Activated naive CD4-positive, alpha-beta T cell treated with anti-CD3 and anti-CD28 coated beads for 36 hours (primary cell): ENCODE measurements at regions not wholly inside any gene's neighbourhood (a gene's known extent, or its start where the extent isn't known, plus 50 kb on each side); places are given as distances from the start of the nearest gene placed in this dataset.

Experiments
- CTCF ChIA-PET: fragments of 350-600 bp; sonication (Branson Sonifier 250); formaldehyde crosslinking; loops from one replicate; lab custom pipeline; 2021; ENCODE audit warnings: antibody characterized with exemption; lab: Charles Lee
- DNase-seq: peaks from one replicate; pipeline ENCODE4 v3.0.0-alpha.2; 2020
- H3K27ac Mint-ChIP-seq: one replicate; pipeline ENCODE4 v1.8.0; 2021; ENCODE audit warnings: mild to moderate bottlenecking, mixed read lengths
- H3K27me3 Mint-ChIP-seq: one replicate; pipeline ENCODE4 v1.8.0; 2021; ENCODE audit warnings: low read depth, mixed read lengths
- H3K36me3 Mint-ChIP-seq: one replicate; pipeline ENCODE4 v1.8.0; 2021; ENCODE audit warnings: low read depth, mixed read lengths
- H3K4me1 Mint-ChIP-seq: one replicate; pipeline ENCODE4 v1.8.0; 2021; ENCODE audit warnings: low read depth, mixed read lengths
- H3K4me3 Mint-ChIP-seq: one replicate; pipeline ENCODE4 v1.8.0; 2021; ENCODE audit warnings: mild to moderate bottlenecking, moderate library complexity, mixed read lengths
- H3K9me3 Mint-ChIP-seq: one replicate; pipeline ENCODE4 v1.8.0; 2021; ENCODE audit warnings: mixed read lengths
- intact Hi-C: fragments of 100-400 bp; cut with micrococcal nuclease; formaldehyde crosslinking; loops from one replicate; pipeline ENCODE4 v1.15.1; 2023

GRCh38 chr9:73348471-73348870, 196.8 kb downstream of the ANXA1 start:
- H3K4me1 Mint-ChIP-seq, result no peaks in the 10 kb centered on the region
- DNase-seq, result no peak
- CTCF ChIA-PET, result no interaction called here
- H3K27me3 Mint-ChIP-seq, result no peaks in the 10 kb centered on the region
- H3K4me3 Mint-ChIP-seq, result no peak overlapping the region
- H3K27ac Mint-ChIP-seq, result no peak overlapping the region
- intact Hi-C loops, result no loop called here
- no peaks in the 10 kb centered on the region for H3K9me3 Mint-ChIP-seq
- H3K36me3 Mint-ChIP-seq, result no peaks in the 10 kb centered on the region

DNA sequence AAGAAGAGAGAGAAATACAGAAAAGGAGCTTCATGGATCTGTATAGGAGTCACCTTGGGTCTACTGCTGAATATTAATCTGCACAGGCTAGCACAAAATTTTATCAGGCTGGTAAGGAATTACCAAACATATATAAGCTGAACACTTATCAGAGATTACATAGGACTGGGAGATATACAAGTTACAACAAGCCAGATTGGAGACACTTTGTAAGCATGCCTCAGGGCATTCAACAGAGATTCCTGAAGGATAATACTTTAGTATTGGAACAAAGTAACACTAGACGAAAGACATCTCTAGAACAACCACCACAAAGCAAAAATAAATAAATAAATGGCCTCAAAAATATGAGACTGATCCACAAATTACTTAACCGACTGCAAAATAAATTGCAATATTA, 197.8 kb downstream of the ANXA1 start:
- H3K9me3 Mint-ChIP-seq, result no peaks in the 10 kb centered on the region
- DNase-seq, result no peak
- H3K4me1 Mint-ChIP-seq, result no peaks in the 10 kb centered on the region
- no peak overlapping the region for H3K4me3 Mint-ChIP-seq
- H3K36me3 Mint-ChIP-seq, result no peaks in the 10 kb centered on the region
- CTCF ChIA-PET, result interaction anchor here (0.7 kb wide), 1 partner anchor 109 kb away, joined by 3 read pairs; no protein-coding TSS in a partner anchor
- no peaks in the 10 kb centered on the region for H3K27me3 Mint-ChIP-seq
- H3K27ac Mint-ChIP-seq, result no peak overlapping the region
- intact Hi-C loops, result no loop called here

DNA sequence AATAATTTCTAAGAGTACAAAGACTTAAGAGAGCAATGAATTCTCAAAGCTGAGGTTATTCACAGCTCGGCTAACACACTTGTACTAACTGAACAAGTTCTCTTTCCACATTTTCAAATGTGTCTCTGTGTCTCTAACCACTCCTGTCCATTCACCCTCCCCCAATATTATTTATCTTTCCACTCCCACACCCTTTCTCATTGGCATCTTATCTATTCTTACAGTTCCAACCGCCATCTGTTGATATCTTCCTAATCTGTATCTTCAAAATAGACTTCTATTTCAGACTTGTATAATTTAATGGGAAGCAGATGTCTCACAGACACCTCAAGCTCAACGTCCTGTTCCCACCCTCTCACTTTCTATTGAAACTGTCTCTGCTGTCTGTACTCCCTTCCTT, 205.9 kb downstream of the ANXA1 start:
- Mint-ChIP-seq H3K9me3 (no peaks in the 10 kb centered on the region), H3K27me3 (no peaks in the 10 kb centered on the region), H3K4me3 (no peak overlapping the region), H3K4me1 (no peaks in the 10 kb centered on the region), H3K36me3 (no peaks in the 10 kb centered on the region), H3K27ac (no peak overlapping the region)
- no peak for DNase-seq
- intact Hi-C loops, result no loop called here
- CTCF ChIA-PET, result no interaction called here

DNA sequence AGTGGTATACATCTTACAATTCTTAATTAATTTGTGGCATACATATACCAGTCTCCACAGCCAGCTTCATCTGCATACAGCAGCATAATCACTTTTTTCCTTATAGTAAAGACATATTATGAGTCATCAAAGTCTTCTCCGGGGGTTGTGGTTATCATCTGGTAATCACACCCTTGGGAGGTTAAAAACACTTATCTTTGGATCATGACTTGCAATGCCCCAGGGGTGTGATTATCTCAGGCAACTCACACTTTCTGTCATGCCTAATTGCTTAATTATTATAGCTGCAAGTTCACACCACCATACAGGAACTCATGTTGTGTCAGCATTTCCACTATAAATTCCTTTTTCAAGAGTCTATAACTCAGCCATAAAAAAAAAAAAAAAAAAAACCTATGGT, 218.4 kb downstream of the ANXA1 start:
- Mint-ChIP-seq H3K4me1 (no peaks in the 10 kb centered on the region), H3K36me3 (no peaks in the 10 kb centered on the region), H3K4me3 (no peak overlapping the region), H3K9me3 (no peaks in the 10 kb centered on the region), H3K27me3 (no peaks in the 10 kb centered on the region), H3K27ac (no peak overlapping the region)
- CTCF ChIA-PET, result interaction anchor here (1.3 kb wide), 1 partner anchor 169 kb away, joined by 3 read pairs; no protein-coding TSS in a partner anchor
- intact Hi-C loops, result no loop called here
- DNase-seq, result no peak

GRCh38 chr9:73371801-73372200, 220.1 kb downstream of the ANXA1 start:
- Mint-ChIP-seq H3K9me3 (no peaks in the 10 kb centered on the region), H3K27me3 (no peaks in the 10 kb centered on the region), H3K4me1 (no peaks in the 10 kb centered on the region), H3K36me3 (no peaks in the 10 kb centered on the region), H3K27ac (no peak overlapping the region), H3K4me3 (no peak overlapping the region)
- intact Hi-C loops, result no loop called here
- DNase-seq, result no peak
- CTCF ChIA-PET, result no interaction called here

DNA sequence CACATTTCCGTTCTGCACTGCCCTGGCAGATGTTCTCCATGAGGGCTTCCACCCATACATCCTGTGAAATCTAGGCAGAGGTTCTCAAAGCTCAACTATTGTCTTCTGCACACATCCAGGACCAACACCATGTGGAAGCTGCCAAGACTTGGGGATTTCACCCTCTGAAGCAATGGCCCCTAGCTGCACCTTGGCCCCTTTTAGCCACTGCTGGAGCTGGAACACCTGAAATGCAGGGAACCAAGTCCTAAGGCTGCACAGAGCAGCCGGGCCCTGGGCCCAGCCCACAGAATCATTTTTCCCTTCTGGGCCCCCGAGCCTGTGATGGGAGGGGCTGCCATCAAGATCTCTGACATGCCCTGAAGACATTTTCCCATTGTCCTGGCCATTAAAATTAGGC, 228.7 kb downstream of the ANXA1 start:
- Mint-ChIP-seq H3K36me3 (no peaks in the 10 kb centered on the region), H3K9me3 (peaks cover 4% of the 10 kb centered on the region), H3K27me3 (no peaks in the 10 kb centered on the region), H3K27ac (no peak overlapping the region), H3K4me3 (no peak overlapping the region), H3K4me1 (no peaks in the 10 kb centered on the region)
- intact Hi-C loops, result no loop called here
- no peak for DNase-seq
- CTCF ChIA-PET, result no interaction called here

DNA sequence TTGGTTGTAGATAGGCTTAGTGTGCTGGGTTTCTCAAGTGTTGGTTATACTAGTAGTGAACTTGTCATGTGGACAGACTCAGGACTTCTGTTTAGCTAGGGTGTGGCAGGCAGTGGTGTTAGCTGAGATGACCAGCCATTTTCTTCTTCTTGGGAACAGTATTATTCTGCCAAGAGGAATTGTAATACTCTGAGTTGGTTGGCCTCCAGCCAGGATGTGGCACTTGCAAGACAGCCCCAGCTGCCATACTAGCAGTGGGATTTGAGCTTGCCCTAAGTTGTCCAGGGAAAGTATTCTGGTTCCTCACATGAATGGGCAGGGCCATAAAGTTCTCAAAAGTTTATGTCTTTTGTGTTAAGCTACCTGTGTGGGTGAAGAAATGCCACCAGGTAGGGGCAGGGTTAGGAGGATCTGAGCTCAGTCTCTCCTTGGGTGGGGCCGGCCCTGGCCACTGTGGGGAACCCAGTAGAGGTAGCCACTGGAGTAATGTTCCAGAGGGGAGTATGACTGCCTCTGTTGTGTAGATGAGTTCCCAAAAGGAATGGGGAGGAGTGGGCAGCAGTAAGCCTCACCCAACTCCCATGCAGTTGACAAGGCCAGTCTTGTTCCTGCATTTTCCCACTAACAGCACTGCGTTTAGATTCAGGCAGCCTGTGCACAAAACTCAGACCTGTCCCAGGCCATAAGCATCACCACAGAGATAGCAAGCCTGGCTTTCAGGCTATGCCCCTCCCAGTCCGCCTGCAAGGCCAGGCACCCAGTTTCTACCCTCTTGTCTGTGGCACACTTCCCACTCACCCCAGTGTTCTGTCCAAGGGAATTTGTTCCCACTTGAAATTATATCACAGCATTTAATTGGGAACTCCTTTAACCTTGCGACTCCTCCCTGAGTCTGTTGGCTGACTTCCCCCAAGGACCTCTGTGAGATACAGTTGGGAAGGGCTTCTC, 250.7 kb downstream of the ANXA1 start:
- H3K4me3 Mint-ChIP-seq, result no peak overlapping the region
- no peaks in the 10 kb centered on the region for H3K36me3 Mint-ChIP-seq
- no peaks in the 10 kb centered on the region for H3K4me1 Mint-ChIP-seq
- H3K27me3 Mint-ChIP-seq, result peaks cover 2% of the 10 kb centered on the region
- intact Hi-C loops, result no loop called here
- H3K27ac Mint-ChIP-seq, result no peak overlapping the region
- CTCF ChIA-PET, result no interaction called here
- no peak for DNase-seq
- H3K9me3 Mint-ChIP-seq, result peaks cover 3% of the 10 kb centered on the region

GRCh38 chr9:73411494-73411893, 259.8 kb downstream of the ANXA1 start:
- intact Hi-C loops, result no loop called here
- Mint-ChIP-seq H3K9me3 (peaks cover 3% of the 10 kb centered on the region), H3K27me3 (no peaks in the 10 kb centered on the region)

DNA sequence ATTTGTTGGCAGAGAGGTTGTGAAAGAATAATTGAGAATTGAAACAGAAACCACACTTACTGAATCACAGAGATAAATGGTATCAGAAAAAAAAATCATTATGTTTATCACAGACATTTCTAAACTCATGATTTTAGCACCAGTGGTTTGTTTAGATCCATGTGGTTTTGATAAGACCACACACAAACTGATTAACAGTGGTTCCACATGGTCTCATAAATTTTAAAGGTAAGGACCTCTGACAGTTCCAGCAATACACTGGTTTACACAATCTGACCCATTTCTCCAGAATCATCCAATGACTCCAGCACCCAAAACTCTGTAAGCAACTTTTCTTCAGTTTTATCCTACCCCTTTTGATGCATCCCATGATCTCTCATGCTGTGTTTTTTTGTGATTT, 261.2 kb downstream of the ANXA1 start:
- H3K27ac Mint-ChIP-seq, result no peak overlapping the region

More at GRCh38 chr9:73411494-73411893, 259.8 kb downstream of the ANXA1 start:
- no peaks in the 10 kb centered on the region for H3K4me1 Mint-ChIP-seq
- no peak overlapping the region for H3K4me3 Mint-ChIP-seq
- no peak for DNase-seq
- H3K36me3 Mint-ChIP-seq, result no peaks in the 10 kb centered on the region
- CTCF ChIA-PET, result interaction anchor here (0.7 kb wide), 1 partner anchor 1062 kb away, joined by 3 read pairs; no protein-coding TSS in a partner anchor
- no peak overlapping the region for H3K27ac Mint-ChIP-seq

DNA sequence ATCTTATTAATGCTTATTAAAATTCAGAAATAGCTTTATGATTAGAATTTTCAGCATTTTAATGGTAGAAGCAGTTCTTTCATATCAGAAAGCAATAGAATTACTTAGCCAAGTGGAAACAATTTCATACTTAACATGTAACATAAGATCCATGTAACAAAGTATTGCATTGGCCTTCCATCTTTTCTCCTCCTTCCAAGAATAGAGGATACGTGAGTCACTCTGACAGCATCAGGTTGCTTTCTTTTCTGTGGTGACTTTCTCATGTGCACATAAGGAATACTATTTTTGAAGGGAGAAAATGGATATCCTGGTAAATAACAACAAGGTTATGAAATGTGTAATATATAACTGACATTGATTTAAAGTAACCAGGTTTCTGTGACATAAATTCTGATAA, 272.2 kb downstream of the ANXA1 start:
- no peak overlapping the region for H3K27ac Mint-ChIP-seq
- intact Hi-C loops, result no loop called here
- H3K4me3 Mint-ChIP-seq, result no peak overlapping the region
- no peaks in the 10 kb centered on the region for H3K36me3 Mint-ChIP-seq
- no peaks in the 10 kb centered on the region for H3K4me1 Mint-ChIP-seq
- H3K9me3 Mint-ChIP-seq, result peaks cover 2% of the 10 kb centered on the region
- no peaks in the 10 kb centered on the region for H3K27me3 Mint-ChIP-seq
- DNase-seq, result no peak
- CTCF ChIA-PET, result no interaction called here

More for the DNA sequence above, 261.2 kb downstream of the ANXA1 start:
- peaks cover 3% of the 10 kb centered on the region for H3K9me3 Mint-ChIP-seq
- no peaks in the 10 kb centered on the region for H3K27me3 Mint-ChIP-seq
- no peak overlapping the region for H3K4me3 Mint-ChIP-seq
- CTCF ChIA-PET, result no interaction called here
- no peak for DNase-seq
- H3K4me1 Mint-ChIP-seq, result no peaks in the 10 kb centered on the region
- intact Hi-C loops, result no loop called here
- H3K36me3 Mint-ChIP-seq, result no peaks in the 10 kb centered on the region

GRCh38 chr9:73426269-73426668, 274.6 kb downstream of the ANXA1 start:
- peaks cover 2% of the 10 kb centered on the region for H3K9me3 Mint-ChIP-seq
- intact Hi-C loops, result no loop called here
- H3K27me3 Mint-ChIP-seq, result no peaks in the 10 kb centered on the region
- no peaks in the 10 kb centered on the region for H3K36me3 Mint-ChIP-seq
- no peak for DNase-seq
- H3K27ac Mint-ChIP-seq, result no peak overlapping the region
- CTCF ChIA-PET, result no interaction called here
- no peaks in the 10 kb centered on the region for H3K4me1 Mint-ChIP-seq
- no peak overlapping the region for H3K4me3 Mint-ChIP-seq

GRCh38 chr9:73434826-73435225, 283.2 kb downstream of the ANXA1 start:
- H3K4me3 Mint-ChIP-seq, result no peak overlapping the region
- no peaks in the 10 kb centered on the region for H3K9me3 Mint-ChIP-seq

GRCh38 chr9:73437758-73438157, 286.1 kb downstream of the ANXA1 start:
- intact Hi-C loops, result no loop called here
- H3K27me3 Mint-ChIP-seq, result no peaks in the 10 kb centered on the region
- no peaks in the 10 kb centered on the region for H3K9me3 Mint-ChIP-seq
- no peak for DNase-seq
- H3K4me1 Mint-ChIP-seq, result no peaks in the 10 kb centered on the region
- no peak overlapping the region for H3K27ac Mint-ChIP-seq
- CTCF ChIA-PET, result no interaction called here
- no peak overlapping the region for H3K4me3 Mint-ChIP-seq
- no peaks in the 10 kb centered on the region for H3K36me3 Mint-ChIP-seq

More at GRCh38 chr9:73434826-73435225, 283.2 kb downstream of the ANXA1 start:
- Mint-ChIP-seq H3K27me3 (no peaks in the 10 kb centered on the region), H3K27ac (no peak overlapping the region), H3K36me3 (no peaks in the 10 kb centered on the region), H3K4me1 (no peaks in the 10 kb centered on the region)
- intact Hi-C loops, result no loop called here
- CTCF ChIA-PET, result no interaction called here
- DNase-seq, result no peak
